LNCAP (cell line): ENCODE measurements at regions not wholly inside any gene's neighbourhood (a gene's known extent, or its start where the extent isn't known, plus 50 kb on each side); places are given as distances from the start of the nearest gene placed in this dataset.

Source experiments
- TF ChIP-seq, protein P1 (sequence below): fragments of 450-650 bp; IDR thresholded peaks from 2 replicates; pipeline ENCODE4 v1.5.1; 2017; ENCODE audit warnings: mild to moderate bottlenecking

DNA sequence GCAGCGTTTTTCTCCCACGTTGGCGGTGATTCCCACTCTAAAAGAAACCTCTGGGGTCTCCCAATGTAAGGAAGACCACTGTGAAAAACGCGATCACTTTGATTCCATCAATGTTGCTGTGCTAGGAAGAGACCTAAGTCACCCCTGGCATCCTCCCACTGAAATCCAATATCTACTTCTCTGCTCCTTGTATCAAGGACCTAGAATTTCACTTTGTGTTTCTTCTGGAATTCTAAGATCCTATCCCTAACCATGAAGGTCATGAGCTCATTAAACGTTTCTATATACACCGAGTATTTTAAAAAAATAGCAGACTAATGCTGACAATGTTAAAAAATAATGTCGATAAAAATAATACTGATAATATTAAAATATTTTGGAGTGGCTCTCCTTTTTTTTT lies 118.8 kb upstream of the MYO10 start:
- TF ChIP-seq, protein P1, sequence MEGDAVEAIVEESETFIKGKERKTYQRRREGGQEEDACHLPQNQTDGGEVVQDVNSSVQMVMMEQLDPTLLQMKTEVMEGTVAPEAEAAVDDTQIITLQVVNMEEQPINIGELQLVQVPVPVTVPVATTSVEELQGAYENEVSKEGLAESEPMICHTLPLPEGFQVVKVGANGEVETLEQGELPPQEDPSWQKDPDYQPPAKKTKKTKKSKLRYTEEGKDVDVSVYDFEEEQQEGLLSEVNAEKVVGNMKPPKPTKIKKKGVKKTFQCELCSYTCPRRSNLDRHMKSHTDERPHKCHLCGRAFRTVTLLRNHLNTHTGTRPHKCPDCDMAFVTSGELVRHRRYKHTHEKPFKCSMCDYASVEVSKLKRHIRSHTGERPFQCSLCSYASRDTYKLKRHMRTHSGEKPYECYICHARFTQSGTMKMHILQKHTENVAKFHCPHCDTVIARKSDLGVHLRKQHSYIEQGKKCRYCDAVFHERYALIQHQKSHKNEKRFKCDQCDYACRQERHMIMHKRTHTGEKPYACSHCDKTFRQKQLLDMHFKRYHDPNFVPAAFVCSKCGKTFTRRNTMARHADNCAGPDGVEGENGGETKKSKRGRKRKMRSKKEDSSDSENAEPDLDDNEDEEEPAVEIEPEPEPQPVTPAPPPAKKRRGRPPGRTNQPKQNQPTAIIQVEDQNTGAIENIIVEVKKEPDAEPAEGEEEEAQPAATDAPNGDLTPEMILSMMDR: no peak

- TF ChIP-seq, protein P1: no peak
Measured at GRCh38 chr5:17056141-17056631, 120.1 kb upstream of the MYO10 start.

- TF ChIP-seq, protein P1: no peak
Measured at GRCh38 chr5:17058438-17058837, 122.3 kb upstream of the MYO10 start.

GRCh38 chr5:17061973-17062470 lies 125.9 kb upstream of the MYO10 start:
- TF ChIP-seq, protein P1: no peak

GRCh38 chr5:17064241-17064640 lies 128.2 kb upstream of the MYO10 start:
- TF ChIP-seq, protein P1: no peak

GRCh38 chr5:17065458-17065857 lies 129.4 kb upstream of the MYO10 start:
- TF ChIP-seq, protein P1: no peak

DNA sequence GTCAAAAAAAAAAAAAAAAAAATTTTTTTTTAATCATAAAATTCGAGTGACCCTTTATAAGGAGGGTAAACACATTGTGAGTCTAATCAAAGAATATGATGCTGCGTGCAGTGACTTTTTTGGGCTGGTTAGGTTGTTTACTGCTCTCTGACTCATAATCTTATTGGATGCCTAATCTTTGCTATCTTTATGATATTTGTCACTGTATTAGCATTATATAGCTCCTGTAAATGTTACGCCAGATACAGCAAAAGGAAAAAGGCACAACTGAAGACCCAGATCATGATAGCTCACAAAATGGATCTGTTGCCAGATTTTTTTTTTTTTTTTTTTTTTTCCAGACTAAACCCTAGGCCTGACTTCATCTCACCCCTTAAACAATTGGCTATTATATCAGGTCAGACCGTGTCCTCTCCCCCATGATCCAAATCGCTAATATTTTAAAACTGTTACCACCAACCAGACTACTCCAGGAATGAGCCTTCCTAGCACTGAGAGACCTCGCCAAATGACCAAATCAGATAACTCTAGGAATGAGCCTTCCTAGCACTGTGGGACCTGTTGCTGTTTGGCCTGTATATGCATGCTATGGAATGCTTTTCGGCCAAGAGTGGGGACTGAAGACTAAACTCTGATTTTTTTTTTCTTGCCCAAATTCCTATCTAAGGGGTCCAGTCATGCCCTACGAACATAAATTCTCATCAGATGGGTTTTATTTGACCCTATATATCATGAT lies 131.7 kb upstream of the MYO10 start:
- TF ChIP-seq, protein P1: no peak
